Testis (tissue), 2 donors: ENCODE measurements at regions not wholly inside any gene's neighbourhood (a gene's known extent, or its start where the extent isn't known, plus 50 kb on each side); places are given as distances from the start of the nearest gene placed in this dataset.

Experiments
- POLR2A ChIP-seq: fragments of 450-650 bp; IDR thresholded peaks from one replicate; pipeline ENCODE4 v1.6.1; 2017; ENCODE audit warnings: antibody characterized with exemption, mild to moderate bottlenecking, moderate library complexity
- TF ChIP-seq, protein P1 (sequence below), 3 experiments: fragments of 450-650 bp in 2 of 3; fragments of 200-600 bp in 1 of 3; sonication (generic) in 1 of 3; IDR thresholded peaks; one replicate each; pipeline ENCODE4 v1.5.1; 2016 to 2019; ENCODE audit warnings: antibody characterized with exemption in 3 of 3, mild to moderate bottlenecking in 2 of 3, moderate library complexity in 1 of 3

DNA sequence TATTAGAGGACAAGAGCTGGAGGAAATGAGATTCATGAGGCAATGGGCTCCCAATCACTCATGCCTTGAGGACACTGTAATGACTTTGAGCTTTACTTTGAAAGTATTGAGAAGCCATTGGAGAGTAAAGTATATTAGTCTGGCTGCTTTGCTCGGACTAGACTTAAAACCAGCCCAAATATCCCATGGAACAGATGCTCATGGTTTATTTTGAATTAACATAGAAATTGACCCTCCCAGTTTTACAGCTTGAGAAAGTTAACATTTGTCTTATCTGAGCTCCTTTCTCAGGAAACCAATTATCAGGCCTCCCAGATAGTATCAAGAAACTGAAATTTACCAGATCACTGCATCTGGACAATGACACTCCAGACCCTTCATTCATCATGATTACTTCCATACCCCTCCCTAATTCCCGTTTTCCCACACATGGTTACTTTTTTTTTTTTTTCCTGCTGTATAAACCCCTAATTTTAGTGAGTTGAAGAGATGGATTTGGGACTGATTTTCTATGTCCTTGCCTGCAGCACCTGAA is 270.8 kb upstream of the SMIM30 start:
- TF ChIP-seq, protein P1, sequence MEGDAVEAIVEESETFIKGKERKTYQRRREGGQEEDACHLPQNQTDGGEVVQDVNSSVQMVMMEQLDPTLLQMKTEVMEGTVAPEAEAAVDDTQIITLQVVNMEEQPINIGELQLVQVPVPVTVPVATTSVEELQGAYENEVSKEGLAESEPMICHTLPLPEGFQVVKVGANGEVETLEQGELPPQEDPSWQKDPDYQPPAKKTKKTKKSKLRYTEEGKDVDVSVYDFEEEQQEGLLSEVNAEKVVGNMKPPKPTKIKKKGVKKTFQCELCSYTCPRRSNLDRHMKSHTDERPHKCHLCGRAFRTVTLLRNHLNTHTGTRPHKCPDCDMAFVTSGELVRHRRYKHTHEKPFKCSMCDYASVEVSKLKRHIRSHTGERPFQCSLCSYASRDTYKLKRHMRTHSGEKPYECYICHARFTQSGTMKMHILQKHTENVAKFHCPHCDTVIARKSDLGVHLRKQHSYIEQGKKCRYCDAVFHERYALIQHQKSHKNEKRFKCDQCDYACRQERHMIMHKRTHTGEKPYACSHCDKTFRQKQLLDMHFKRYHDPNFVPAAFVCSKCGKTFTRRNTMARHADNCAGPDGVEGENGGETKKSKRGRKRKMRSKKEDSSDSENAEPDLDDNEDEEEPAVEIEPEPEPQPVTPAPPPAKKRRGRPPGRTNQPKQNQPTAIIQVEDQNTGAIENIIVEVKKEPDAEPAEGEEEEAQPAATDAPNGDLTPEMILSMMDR (IDR thresholded peaks at IDR 0.05), result no peak
- no peak for TF ChIP-seq POLR2A
